SK-N-SH treated with all-trans-retinoic acid at 6 μM for 48 hours (cell line): ENCODE measurements at regions not wholly inside any gene's neighbourhood (a gene's known extent, or its start where the extent isn't known, plus 50 kb on each side); places are given as distances from the start of the nearest gene placed in this dataset.

Source experiments
- BACH2 ChIP-seq: fragments of 250-450 bp; sonication (Bioruptor Pico); IDR thresholded peaks from 2 replicates; pipeline ENCODE4 v1.9.0; 2021; ENCODE audit warnings: mild to moderate bottlenecking, borderline replicate concordance
- PPARA ChIP-seq: fragments of 250-450 bp; sonication (Bioruptor Pico); IDR thresholded peaks from 2 replicates; pipeline ENCODE4 v1.5.0; 2020; ENCODE audit warnings: mild to moderate bottlenecking, borderline replicate concordance
- TCF4 ChIP-seq: fragments of 250-450 bp; sonication (Bioruptor Pico); IDR thresholded peaks from 2 replicates; pipeline ENCODE4 v1.8.0; 2021; ENCODE audit warnings: mild to moderate bottlenecking, moderate library complexity, borderline replicate concordance
- ZFP30 ChIP-seq: fragments of 450-650 bp; formaldehyde crosslinking; IDR thresholded peaks from 2 replicates; pipeline ENCODE4 v1.5.0; 2022; ENCODE audit warnings: mild to moderate bottlenecking, moderate library complexity

DNA sequence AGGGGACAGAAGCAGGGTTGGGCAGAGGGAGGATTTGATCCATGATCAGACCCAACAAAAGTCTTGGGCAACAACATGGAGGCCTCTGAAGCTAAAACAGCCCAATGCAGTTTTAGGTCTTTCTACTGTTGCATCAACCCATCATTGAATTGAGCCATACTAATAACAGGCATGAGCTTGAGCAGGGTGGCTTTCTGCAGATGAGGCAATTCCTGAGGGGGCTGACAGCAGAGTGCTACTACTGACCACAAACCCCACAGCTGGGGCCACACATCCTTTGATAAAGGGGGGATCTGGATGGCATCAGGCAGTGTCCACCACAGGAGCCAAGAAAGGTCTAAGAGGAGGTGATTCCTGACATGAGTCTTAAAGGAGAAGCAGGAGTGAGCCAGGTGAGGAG, 517.0 kb upstream of the PPP2R3A start:
- no peak for TF ChIP-seq ZFP30
- no peak for TF ChIP-seq BACH2 (CRISPR knock-in tag)
- TF ChIP-seq TCF4 (CRISPR knock-in tag), result no peak
- no peak for TF ChIP-seq PPARA
